GM23338 (cell line): ENCODE measurements at regions not wholly inside any gene's neighbourhood (a gene's known extent, or its start where the extent isn't known, plus 50 kb on each side); places are given as distances from the start of the nearest gene placed in this dataset.

Experiments
- CREB1 ChIP-seq: fragments of 250-450 bp; sonication (Bioruptor Pico); IDR thresholded peaks from 2 replicates; pipeline ENCODE4 v1.5.0; 2020; ENCODE audit warnings: low read depth, mild to moderate bottlenecking, moderate library complexity
- ETS1 ChIP-seq: IDR thresholded peaks from 2 replicates; pipeline ENCODE4 v1.6.1; 2016; ENCODE audit warnings: antibody characterized with exemption
- EZH2 ChIP-seq: fragments of 200-600 bp; sonication (generic); IDR thresholded peaks from one replicate; pipeline ENCODE4 v1.8.0; 2017; ENCODE audit warnings: antibody characterized with exemption, mild to moderate bottlenecking, low read depth; ENCODE audit not compliant: unreplicated experiment
- EZH2phosphoT487 ChIP-seq: fragments of 200-600 bp; sonication (generic); IDR thresholded peaks from one replicate; pipeline ENCODE4 v1.8.1; 2018; ENCODE audit warnings: antibody characterized with exemption; ENCODE audit not compliant: unreplicated experiment
- JUNB ChIP-seq: IDR thresholded peaks from one replicate; pipeline ENCODE4 v1.6.1; 2016; ENCODE audit warnings: antibody characterized with exemption; ENCODE audit not compliant: unreplicated experiment
- NANOG ChIP-seq: IDR thresholded peaks from 2 replicates; pipeline ENCODE4 v1.6.1; 2016; ENCODE audit warnings: antibody characterized with exemption, borderline replicate concordance
- POLR2AphosphoS5 ChIP-seq: IDR thresholded peaks from 2 replicates; pipeline ENCODE4 v1.6.1; 2016; ENCODE audit warnings: antibody characterized with exemption, low read depth
- ZNF114 ChIP-seq: fragments of 250-450 bp; sonication (Bioruptor Pico); IDR thresholded peaks from 2 replicates; pipeline ENCODE4 v1.5.0; 2020; ENCODE audit warnings: mild to moderate bottlenecking, moderate library complexity
- ZNF331 ChIP-seq: fragments of 250-450 bp; sonication (Bioruptor Pico); IDR thresholded peaks from 2 replicates; pipeline ENCODE4 v1.5.0; 2020; ENCODE audit warnings: low read depth, mild to moderate bottlenecking, moderate library complexity
- TF ChIP-seq, protein P1 (sequence below), 2 experiments: fragments of 200-600 bp in 1 of 2; sonication (generic) in 1 of 2; conservative IDR thresholded peaks; 2 replicates each; pipeline versions ENCODE4 v1.5.1 to v1.6.1; 2016 to 2017; ENCODE audit warnings: antibody characterized with exemption in 2 of 2, low read depth in 2 of 2, mild to moderate bottlenecking in 2 of 2, moderate library complexity in 1 of 2
- TF ChIP-seq, protein P2 (sequence below): IDR thresholded peaks from one replicate; pipeline ENCODE4 v1.6.1; 2018; ENCODE audit warnings: antibody characterized with exemption; ENCODE audit not compliant: unreplicated experiment
- TF ChIP-seq, protein P3 (sequence below): fragments of 250-450 bp; sonication (Bioruptor Pico); IDR thresholded peaks from 2 replicates; pipeline ENCODE4 v1.5.0; 2020; ENCODE audit warnings: mild to moderate bottlenecking, moderate library complexity

DNA sequence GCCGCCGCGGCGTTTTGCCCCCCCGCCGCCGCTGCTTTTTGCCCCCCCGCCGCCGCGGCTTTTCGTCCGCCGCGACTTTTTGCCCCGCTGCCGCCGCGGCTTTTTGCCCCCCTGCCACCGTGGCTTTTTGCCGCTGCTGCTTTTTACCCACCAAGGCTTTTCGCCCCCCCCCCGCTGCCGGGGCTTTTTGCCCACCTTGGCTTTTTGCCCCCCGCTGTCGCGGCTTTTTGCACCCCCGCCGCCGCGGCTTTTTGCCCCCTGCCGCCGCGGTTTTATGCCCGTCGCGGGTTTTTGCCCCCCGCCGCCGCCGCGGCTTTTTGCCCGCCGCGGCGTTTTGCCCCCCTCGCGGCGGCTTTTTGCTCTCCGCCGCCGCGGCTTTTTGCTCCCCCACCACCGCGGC, 1343.0 kb downstream of the TP53TG3F start:
- TF ChIP-seq POLR2AphosphoS5 (no peak), EZH2 (no peak), JUNB (no peak), CREB1 (CRISPR knock-in tag) (no peak), NANOG (no peak), ZNF331 (CRISPR knock-in tag) (no peak), ZNF114 (CRISPR knock-in tag) (no peak), EZH2phosphoT487 (no peak), ETS1 (no peak)
- TF ChIP-seq, protein P1, sequence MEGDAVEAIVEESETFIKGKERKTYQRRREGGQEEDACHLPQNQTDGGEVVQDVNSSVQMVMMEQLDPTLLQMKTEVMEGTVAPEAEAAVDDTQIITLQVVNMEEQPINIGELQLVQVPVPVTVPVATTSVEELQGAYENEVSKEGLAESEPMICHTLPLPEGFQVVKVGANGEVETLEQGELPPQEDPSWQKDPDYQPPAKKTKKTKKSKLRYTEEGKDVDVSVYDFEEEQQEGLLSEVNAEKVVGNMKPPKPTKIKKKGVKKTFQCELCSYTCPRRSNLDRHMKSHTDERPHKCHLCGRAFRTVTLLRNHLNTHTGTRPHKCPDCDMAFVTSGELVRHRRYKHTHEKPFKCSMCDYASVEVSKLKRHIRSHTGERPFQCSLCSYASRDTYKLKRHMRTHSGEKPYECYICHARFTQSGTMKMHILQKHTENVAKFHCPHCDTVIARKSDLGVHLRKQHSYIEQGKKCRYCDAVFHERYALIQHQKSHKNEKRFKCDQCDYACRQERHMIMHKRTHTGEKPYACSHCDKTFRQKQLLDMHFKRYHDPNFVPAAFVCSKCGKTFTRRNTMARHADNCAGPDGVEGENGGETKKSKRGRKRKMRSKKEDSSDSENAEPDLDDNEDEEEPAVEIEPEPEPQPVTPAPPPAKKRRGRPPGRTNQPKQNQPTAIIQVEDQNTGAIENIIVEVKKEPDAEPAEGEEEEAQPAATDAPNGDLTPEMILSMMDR (conservative IDR thresholded peaks at IDR 0.05; ENCODE audit: low read depth in 2 of 2), result no peak
- TF ChIP-seq, protein P2, sequence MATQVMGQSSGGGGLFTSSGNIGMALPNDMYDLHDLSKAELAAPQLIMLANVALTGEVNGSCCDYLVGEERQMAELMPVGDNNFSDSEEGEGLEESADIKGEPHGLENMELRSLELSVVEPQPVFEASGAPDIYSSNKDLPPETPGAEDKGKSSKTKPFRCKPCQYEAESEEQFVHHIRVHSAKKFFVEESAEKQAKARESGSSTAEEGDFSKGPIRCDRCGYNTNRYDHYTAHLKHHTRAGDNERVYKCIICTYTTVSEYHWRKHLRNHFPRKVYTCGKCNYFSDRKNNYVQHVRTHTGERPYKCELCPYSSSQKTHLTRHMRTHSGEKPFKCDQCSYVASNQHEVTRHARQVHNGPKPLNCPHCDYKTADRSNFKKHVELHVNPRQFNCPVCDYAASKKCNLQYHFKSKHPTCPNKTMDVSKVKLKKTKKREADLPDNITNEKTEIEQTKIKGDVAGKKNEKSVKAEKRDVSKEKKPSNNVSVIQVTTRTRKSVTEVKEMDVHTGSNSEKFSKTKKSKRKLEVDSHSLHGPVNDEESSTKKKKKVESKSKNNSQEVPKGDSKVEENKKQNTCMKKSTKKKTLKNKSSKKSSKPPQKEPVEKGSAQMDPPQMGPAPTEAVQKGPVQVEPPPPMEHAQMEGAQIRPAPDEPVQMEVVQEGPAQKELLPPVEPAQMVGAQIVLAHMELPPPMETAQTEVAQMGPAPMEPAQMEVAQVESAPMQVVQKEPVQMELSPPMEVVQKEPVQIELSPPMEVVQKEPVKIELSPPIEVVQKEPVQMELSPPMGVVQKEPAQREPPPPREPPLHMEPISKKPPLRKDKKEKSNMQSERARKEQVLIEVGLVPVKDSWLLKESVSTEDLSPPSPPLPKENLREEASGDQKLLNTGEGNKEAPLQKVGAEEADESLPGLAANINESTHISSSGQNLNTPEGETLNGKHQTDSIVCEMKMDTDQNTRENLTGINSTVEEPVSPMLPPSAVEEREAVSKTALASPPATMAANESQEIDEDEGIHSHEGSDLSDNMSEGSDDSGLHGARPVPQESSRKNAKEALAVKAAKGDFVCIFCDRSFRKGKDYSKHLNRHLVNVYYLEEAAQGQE, result no peak
- TF ChIP-seq, protein P3, sequence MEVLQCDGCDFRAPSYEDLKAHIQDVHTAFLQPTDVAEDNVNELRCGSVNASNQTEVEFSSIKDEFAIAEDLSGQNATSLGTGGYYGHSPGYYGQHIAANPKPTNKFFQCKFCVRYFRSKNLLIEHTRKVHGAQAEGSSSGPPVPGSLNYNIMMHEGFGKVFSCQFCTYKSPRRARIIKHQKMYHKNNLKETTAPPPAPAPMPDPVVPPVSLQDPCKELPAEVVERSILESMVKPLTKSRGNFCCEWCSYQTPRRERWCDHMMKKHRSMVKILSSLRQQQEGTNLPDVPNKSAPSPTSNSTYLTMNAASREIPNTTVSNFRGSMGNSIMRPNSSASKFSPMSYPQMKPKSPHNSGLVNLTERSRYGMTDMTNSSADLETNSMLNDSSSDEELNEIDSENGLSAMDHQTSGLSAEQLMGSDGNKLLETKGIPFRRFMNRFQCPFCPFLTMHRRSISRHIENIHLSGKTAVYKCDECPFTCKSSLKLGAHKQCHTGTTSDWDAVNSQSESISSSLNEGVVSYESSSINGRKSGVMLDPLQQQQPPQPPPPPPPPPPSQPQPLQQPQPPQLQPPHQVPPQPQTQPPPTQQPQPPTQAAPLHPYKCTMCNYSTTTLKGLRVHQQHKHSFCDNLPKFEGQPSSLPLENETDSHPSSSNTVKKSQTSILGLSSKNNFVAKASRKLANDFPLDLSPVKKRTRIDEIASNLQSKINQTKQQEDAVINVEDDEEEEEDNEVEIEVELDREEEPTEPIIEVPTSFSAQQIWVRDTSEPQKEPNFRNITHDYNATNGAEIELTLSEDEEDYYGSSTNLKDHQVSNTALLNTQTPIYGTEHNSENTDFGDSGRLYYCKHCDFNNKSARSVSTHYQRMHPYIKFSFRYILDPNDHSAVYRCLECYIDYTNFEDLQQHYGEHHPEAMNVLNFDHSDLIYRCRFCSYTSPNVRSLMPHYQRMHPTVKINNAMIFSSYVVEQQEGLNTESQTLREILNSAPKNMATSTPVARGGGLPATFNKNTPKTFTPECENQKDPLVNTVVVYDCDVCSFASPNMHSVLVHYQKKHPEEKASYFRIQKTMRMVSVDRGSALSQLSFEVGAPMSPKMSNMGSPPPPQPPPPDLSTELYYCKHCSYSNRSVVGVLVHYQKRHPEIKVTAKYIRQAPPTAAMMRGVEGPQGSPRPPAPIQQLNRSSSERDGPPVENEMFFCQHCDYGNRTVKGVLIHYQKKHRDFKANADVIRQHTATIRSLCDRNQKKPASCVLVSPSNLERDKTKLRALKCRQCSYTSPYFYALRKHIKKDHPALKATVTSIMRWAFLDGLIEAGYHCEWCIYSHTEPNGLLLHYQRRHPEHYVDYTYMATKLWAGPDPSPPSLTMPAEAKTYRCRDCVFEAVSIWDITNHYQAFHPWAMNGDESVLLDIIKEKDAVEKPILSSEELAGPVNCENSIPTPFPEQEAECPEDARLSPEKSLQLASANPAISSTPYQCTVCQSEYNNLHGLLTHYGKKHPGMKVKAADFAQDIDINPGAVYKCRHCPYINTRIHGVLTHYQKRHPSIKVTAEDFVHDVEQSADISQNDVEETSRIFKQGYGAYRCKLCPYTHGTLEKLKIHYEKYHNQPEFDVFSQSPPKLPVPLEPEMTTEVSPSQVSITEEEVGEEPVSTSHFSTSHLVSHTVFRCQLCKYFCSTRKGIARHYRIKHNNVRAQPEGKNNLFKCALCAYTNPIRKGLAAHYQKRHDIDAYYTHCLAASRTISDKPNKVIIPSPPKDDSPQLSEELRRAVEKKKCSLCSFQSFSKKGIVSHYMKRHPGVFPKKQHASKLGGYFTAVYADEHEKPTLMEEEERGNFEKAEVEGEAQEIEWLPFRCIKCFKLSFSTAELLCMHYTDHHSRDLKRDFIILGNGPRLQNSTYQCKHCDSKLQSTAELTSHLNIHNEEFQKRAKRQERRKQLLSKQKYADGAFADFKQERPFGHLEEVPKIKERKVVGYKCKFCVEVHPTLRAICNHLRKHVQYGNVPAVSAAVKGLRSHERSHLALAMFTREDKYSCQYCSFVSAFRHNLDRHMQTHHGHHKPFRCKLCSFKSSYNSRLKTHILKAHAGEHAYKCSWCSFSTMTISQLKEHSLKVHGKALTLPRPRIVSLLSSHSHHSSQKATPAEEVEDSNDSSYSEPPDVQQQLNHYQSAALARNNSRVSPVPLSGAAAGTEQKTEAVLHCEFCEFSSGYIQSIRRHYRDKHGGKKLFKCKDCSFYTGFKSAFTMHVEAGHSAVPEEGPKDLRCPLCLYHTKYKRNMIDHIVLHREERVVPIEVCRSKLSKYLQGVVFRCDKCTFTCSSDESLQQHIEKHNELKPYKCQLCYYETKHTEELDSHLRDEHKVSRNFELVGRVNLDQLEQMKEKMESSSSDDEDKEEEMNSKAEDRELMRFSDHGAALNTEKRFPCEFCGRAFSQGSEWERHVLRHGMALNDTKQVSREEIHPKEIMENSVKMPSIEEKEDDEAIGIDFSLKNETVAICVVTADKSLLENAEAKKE (CRISPR knock-in tag), result no peak
